ENCODE measurements at regions not wholly inside any gene's neighbourhood (a gene's known extent, or its start where the extent isn't known, plus 50 kb on each side); places are given as distances from the start of the nearest gene placed in this dataset.

DNA sequence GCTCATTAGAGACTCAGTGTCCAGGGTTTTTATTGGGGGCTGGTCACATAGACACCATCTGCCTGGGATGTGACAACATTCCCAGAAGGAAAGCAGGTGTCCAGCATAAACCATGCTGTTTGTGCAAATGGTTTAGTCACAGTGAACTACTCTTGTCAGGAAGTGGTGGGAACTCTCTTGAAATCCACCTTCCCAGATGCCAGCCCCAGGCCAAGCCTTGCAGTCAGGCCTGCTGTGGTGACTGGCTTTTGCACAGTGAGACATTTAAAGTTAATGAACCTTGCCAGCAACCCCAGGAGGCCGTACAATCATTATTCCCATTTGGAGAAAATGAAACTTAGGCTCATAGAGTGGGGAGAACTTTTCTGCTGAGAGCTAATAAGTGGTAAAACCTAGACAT, 242.5 kb upstream of the KCNG1 start:
- H3K36me3 ChIP-seq (ENCODE audit: control insufficient read depth, insufficient read depth, low read length) = no peaks in the 10 kb centered on the region
- H3K4me1 ChIP-seq (ENCODE audit: control insufficient read depth, insufficient read depth, low read length) = no peaks in the 10 kb centered on the region
- H3K27ac Mint-ChIP-seq = no peak overlapping the region
- H3K4me3 Mint-ChIP-seq = no peak overlapping the region
- H3K4me1 Mint-ChIP-seq = peaks cover 9% of the 10 kb centered on the region
- H3K27ac ChIP-seq (ENCODE audit: low read depth, low read length) = no peak overlapping the region
- H3K9me3 ChIP-seq (ENCODE audit: control insufficient read depth, low read length) = peaks cover 32% of the 10 kb centered on the region
- H3K4me3 ChIP-seq (ENCODE audit: low read length) = no peak overlapping the region
- H3K9ac ChIP-seq (ENCODE audit: extremely low read depth, low read length, poor library complexity, severe bottlenecking) = no peak overlapping the region
- H3K9me3 Mint-ChIP-seq = peaks cover 49% of the 10 kb centered on the region
- 96% methylated on average over 1 of the region's 1 CpG; no CpG with 5 or more reads in 1 of the 2 experiments for WGBS, 2 experiments (ENCODE audit: insufficient coverage in 1 of 2, insufficient read length in 1 of 2)
- DNase-seq = no peak
- no peaks in the 10 kb centered on the region for H3K27me3 Mint-ChIP-seq (ENCODE audit: insufficient read depth)
- TF ChIP-seq, protein P1, sequence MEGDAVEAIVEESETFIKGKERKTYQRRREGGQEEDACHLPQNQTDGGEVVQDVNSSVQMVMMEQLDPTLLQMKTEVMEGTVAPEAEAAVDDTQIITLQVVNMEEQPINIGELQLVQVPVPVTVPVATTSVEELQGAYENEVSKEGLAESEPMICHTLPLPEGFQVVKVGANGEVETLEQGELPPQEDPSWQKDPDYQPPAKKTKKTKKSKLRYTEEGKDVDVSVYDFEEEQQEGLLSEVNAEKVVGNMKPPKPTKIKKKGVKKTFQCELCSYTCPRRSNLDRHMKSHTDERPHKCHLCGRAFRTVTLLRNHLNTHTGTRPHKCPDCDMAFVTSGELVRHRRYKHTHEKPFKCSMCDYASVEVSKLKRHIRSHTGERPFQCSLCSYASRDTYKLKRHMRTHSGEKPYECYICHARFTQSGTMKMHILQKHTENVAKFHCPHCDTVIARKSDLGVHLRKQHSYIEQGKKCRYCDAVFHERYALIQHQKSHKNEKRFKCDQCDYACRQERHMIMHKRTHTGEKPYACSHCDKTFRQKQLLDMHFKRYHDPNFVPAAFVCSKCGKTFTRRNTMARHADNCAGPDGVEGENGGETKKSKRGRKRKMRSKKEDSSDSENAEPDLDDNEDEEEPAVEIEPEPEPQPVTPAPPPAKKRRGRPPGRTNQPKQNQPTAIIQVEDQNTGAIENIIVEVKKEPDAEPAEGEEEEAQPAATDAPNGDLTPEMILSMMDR (conservative IDR thresholded peaks at IDR 0.05) = no peak
- no peaks in the 10 kb centered on the region for H3K27me3 ChIP-seq (ENCODE audit: control insufficient read depth, insufficient read depth, low read length, poor library complexity, severe bottlenecking)
- peaks cover 19% of the 10 kb centered on the region for H3K36me3 Mint-ChIP-seq (ENCODE audit: low read depth)

DNA sequence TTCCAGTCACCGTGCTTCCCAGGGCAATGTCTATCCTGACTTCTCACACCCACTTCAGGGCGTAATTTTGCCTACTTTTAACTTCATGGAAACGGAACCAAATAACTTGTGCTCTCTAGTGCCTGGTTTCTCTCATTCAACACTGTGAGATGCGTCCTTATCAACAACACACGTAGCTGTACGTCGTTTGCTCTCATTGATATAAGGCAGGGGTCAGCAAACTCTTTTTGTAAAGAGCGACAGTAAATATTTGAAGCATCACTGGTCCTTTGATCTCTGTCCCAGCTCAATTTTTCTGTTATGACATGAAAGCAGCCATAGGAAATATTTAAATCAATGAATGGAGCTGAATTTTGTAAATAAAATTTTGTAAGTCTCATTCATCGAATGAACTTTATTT, 239.3 kb upstream of the KCNG1 start:
- TF ChIP-seq, protein P1 (conservative IDR thresholded peaks at IDR 0.05) = no peak
- Histone ChIP-seq H3K4me1 (ENCODE audit: control insufficient read depth, insufficient read depth, low read length) (no peaks in the 10 kb centered on the region), H3K9ac (ENCODE audit: extremely low read depth, low read length, poor library complexity, severe bottlenecking) (no peak overlapping the region), H3K36me3 (ENCODE audit: control insufficient read depth, insufficient read depth, low read length) (no peaks in the 10 kb centered on the region), H3K27me3 (ENCODE audit: control insufficient read depth, insufficient read depth, low read length, poor library complexity, severe bottlenecking) (no peaks in the 10 kb centered on the region), H3K27ac (ENCODE audit: low read depth, low read length) (no peak overlapping the region), H3K4me3 (ENCODE audit: low read length) (no peak overlapping the region), H3K9me3 (ENCODE audit: control insufficient read depth, low read length) (peaks cover 31% of the 10 kb centered on the region)
- Mint-ChIP-seq H3K4me3 (no peak overlapping the region), H3K36me3 (ENCODE audit: low read depth) (peaks cover 19% of the 10 kb centered on the region), H3K27me3 (ENCODE audit: insufficient read depth) (no peaks in the 10 kb centered on the region), H3K27ac (no peak overlapping the region), H3K4me1 (peaks cover 23% of the 10 kb centered on the region), H3K9me3 (peaks cover 34% of the 10 kb centered on the region)
- DNase-seq = no peak
- WGBS, 2 experiments (ENCODE audit: insufficient coverage in 1 of 2, insufficient read length in 1 of 2) = 95 to 97% methylated on average over 9 of the region's 9 CpGs

DNA sequence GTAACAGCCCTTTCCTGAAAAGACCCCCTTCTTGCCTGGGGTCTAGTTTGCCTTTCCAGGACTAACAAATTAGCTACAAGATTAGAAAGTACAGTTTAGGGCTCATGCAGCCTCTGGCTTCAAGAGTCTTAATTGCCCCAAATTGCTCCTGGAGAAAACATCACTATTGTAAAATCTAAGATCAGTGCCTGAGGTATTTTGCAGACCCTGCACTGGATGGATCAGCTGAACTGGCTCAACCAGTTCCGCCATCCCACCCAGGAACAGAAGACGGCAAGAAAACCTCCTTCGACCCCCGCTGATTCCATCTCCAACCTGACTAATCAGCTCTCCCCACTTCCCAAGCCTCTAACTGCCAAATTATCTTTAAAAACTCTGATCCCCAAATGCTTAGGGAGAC, 236.5 kb upstream of the KCNG1 start:
- WGBS, 2 experiments (ENCODE audit: insufficient coverage in 1 of 2, insufficient read length in 1 of 2) = 97 to 100% methylated on average over 1 to 4 of the region's 4 CpGs
- Mint-ChIP-seq H3K9me3 (peaks cover 9% of the 10 kb centered on the region), H3K36me3 (ENCODE audit: low read depth) (peaks cover 10% of the 10 kb centered on the region), H3K4me1 (peaks cover 23% of the 10 kb centered on the region), H3K4me3 (no peak overlapping the region), H3K27ac (no peak overlapping the region), H3K27me3 (ENCODE audit: insufficient read depth) (no peaks in the 10 kb centered on the region)
- Histone ChIP-seq H3K27ac (ENCODE audit: low read depth, low read length) (no peak overlapping the region), H3K27me3 (ENCODE audit: control insufficient read depth, insufficient read depth, low read length, poor library complexity, severe bottlenecking) (no peaks in the 10 kb centered on the region), H3K9ac (ENCODE audit: extremely low read depth, low read length, poor library complexity, severe bottlenecking) (no peak overlapping the region), H3K4me3 (ENCODE audit: low read length) (no peak overlapping the region), H3K36me3 (ENCODE audit: control insufficient read depth, insufficient read depth, low read length) (no peaks in the 10 kb centered on the region), H3K9me3 (ENCODE audit: control insufficient read depth, low read length) (peaks cover 13% of the 10 kb centered on the region), H3K4me1 (ENCODE audit: control insufficient read depth, insufficient read depth, low read length) (no peaks in the 10 kb centered on the region)
- DNase-seq = no peak
- TF ChIP-seq, protein P1 (conservative IDR thresholded peaks at IDR 0.05) = no peak

All from endodermal cell (in vitro differentiated cells).